ENCODE measurements at regions not wholly inside any gene's neighbourhood (a gene's known extent, or its start where the extent isn't known, plus 50 kb on each side); places are given as distances from the start of the nearest gene placed in this dataset.

DNA sequence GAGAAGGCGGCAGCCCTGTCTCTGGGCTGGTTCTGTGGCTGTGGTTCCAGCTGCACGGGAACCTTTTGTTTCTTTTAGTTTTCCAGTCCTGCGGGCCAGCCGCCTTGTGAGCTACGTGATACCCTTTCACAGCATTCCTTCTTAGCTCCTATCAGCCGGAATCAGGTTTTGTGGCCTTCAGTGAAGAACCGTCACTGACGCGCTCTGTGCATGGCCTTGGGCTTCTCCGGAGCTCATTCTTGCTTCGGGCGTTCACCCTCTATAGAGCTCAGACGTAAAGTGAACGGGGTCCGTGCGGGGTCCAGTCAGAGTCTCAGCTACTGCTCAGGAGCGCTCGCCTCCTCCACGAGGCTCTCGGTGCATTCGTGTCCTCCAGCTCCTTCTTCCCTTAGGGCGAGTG, 166.7 kb downstream of the FAM43A start:
- no CpG with 5 or more reads among the region's 22 CpGs for WGBS (ENCODE audit: extremely low coverage, insufficient read length, low lambda C conversion rate)
- no peaks in the 10 kb centered on the region for H3K9me3 Mint-ChIP-seq
- no peak overlapping the region for H2BK120ac ChIP-seq (ENCODE audit: low read depth, low read length, poor library complexity, severe bottlenecking)
- H3K79me2 ChIP-seq (ENCODE audit: insufficient read depth, low read length) = no peaks in the 10 kb centered on the region
- H2AK5ac ChIP-seq (ENCODE audit: insufficient read length, low read length) = no peak overlapping the region
- DNase-seq = no peak
- no peak overlapping the region for H3T11ph ChIP-seq (ENCODE audit: low read length)
- no peak overlapping the region for H3K4me3 Mint-ChIP-seq
- H4K91ac ChIP-seq (ENCODE audit: insufficient read length, low read depth, low read length) = no peak overlapping the region
- H3K4me2 ChIP-seq (ENCODE audit: insufficient read depth, insufficient read length, low read length) = no peak overlapping the region
- H3K56ac ChIP-seq (ENCODE audit: insufficient read length, low read depth, low read length) = no peak overlapping the region
- no peak overlapping the region for H3K9ac ChIP-seq (ENCODE audit: extremely low read depth, insufficient read length, low read length)
- H3K18ac ChIP-seq (ENCODE audit: insufficient read length, low read depth, low read length) = no peak overlapping the region
- no peaks in the 10 kb centered on the region for H3K4me1 ChIP-seq (ENCODE audit: insufficient read depth, low read length)
- H3K23ac ChIP-seq (ENCODE audit: insufficient read length, low read depth, low read length) = no peak overlapping the region
- peaks cover 14 to 20% of the 10 kb centered on the region in 2 experiments for H3K4me1 Mint-ChIP-seq
- H2BK5ac ChIP-seq (ENCODE audit: insufficient read length, low read length) = no peak overlapping the region
- no peaks in the 10 kb centered on the region for H3K23me2 ChIP-seq (ENCODE audit: insufficient read length, low read depth, low read length, poor library complexity, severe bottlenecking)
- H2BK15ac ChIP-seq (ENCODE audit: low read depth, low read length) = no peak overlapping the region
- no peaks in the 10 kb centered on the region for H3K79me1 ChIP-seq (ENCODE audit: insufficient read depth, low read depth, low read length, poor library complexity, severe bottlenecking)
- H4K8ac ChIP-seq (replicated peaks; ENCODE audit: insufficient read length, low read depth, low read length) = no peak overlapping the region
- peaks cover 4% of the 10 kb centered on the region for H3K27me3 Mint-ChIP-seq (ENCODE audit: low read depth)
- TF ChIP-seq, protein P1, sequence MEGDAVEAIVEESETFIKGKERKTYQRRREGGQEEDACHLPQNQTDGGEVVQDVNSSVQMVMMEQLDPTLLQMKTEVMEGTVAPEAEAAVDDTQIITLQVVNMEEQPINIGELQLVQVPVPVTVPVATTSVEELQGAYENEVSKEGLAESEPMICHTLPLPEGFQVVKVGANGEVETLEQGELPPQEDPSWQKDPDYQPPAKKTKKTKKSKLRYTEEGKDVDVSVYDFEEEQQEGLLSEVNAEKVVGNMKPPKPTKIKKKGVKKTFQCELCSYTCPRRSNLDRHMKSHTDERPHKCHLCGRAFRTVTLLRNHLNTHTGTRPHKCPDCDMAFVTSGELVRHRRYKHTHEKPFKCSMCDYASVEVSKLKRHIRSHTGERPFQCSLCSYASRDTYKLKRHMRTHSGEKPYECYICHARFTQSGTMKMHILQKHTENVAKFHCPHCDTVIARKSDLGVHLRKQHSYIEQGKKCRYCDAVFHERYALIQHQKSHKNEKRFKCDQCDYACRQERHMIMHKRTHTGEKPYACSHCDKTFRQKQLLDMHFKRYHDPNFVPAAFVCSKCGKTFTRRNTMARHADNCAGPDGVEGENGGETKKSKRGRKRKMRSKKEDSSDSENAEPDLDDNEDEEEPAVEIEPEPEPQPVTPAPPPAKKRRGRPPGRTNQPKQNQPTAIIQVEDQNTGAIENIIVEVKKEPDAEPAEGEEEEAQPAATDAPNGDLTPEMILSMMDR (conservative IDR thresholded peaks at IDR 0.05) = no peak
- no peak overlapping the region for H3K14ac ChIP-seq (ENCODE audit: insufficient read depth, low read length)
- H4K20me1 ChIP-seq (ENCODE audit: control insufficient read depth, insufficient read depth, insufficient read length) = no peaks in the 10 kb centered on the region
- H2BK20ac ChIP-seq (ENCODE audit: low read depth, low read length, poor library complexity, severe bottlenecking) = no peak overlapping the region
- H4K5ac ChIP-seq (ENCODE audit: insufficient read length, low read depth, low read length) = no peak overlapping the region
- no peak overlapping the region for H3K27ac ChIP-seq (ENCODE audit: insufficient read length, low read depth, low read length)
- H3K27me3 ChIP-seq (ENCODE audit: insufficient read depth, low read length) = no peaks in the 10 kb centered on the region
- H2BK12ac ChIP-seq (ENCODE audit: insufficient read length, low read depth, low read length) = no peak overlapping the region
- no peak overlapping the region for H3K4ac ChIP-seq (ENCODE audit: low read depth, low read length)
- no peaks in the 10 kb centered on the region for H3K36me3 Mint-ChIP-seq (ENCODE audit: insufficient read depth in 1 of 3, low read depth in 3 of 3)
- no peak overlapping the region for H2AFZ ChIP-seq (ENCODE audit: low read length)
- no peak overlapping the region for H3K27ac Mint-ChIP-seq
- no peaks in the 10 kb centered on the region for H3K9me3 ChIP-seq (ENCODE audit: control insufficient read depth, low read depth, low read length)
